Psoas muscle (tissue), 7 donors: ENCODE measurements at regions not wholly inside any gene's neighbourhood (a gene's known extent, or its start where the extent isn't known, plus 50 kb on each side); places are given as distances from the start of the nearest gene placed in this dataset.

ENCODE experiments used
- ATAC-seq, 4 donors: fragments of 200-7000 bp; cut with Tn5 transposase; one replicate each; pipeline ENCODE4 v1.9.1; 2020; ENCODE audit warnings: moderate library complexity in 3 of 4, mild to moderate bottlenecking in 2 of 4
- DNase-seq, 2 donors: peaks; one replicate each; pipeline ENCODE4 v3.0.0-alpha.2; 2020
- H3K27ac ChIP-seq: fragments of 200-600 bp; one replicate; pipeline ENCODE4 v1.8.0; 2022
- H3K27me3 ChIP-seq, 3 donors: fragments of 200-600 bp in 1 of 3; one replicate each; pipeline versions ENCODE4 v1.6.1 to v1.8.0; 2013 to 2022; ENCODE audit warnings: low read length in 2 of 3, mild to moderate bottlenecking in 2 of 3, moderate library complexity in 1 of 3; ENCODE audit not compliant: insufficient read depth in 3 of 3
- H3K36me3 ChIP-seq, 2 donors: fragments of 200-600 bp in 1 of 2; one replicate each; pipeline versions ENCODE4 v1.6.1 to v1.8.0; 2013 to 2022; ENCODE audit warnings: low read depth in 1 of 2, mild to moderate bottlenecking in 1 of 2, moderate library complexity in 1 of 2; ENCODE audit not compliant: insufficient read depth in 1 of 2
- H3K4me1 ChIP-seq: fragments of 200-600 bp; one replicate; pipeline ENCODE4 v1.8.0; 2022
- H3K4me3 ChIP-seq: fragments of 200-600 bp; one replicate; pipeline ENCODE4 v1.8.0; 2022; ENCODE audit warnings: mild to moderate bottlenecking
- H3K9me3 ChIP-seq: fragments of 200-600 bp; one replicate; pipeline ENCODE4 v1.8.0; 2022
- CTCF ChIP-seq: fragments of 200-600 bp; IDR thresholded peaks from one replicate; pipeline ENCODE4 v1.8.0; 2022; ENCODE audit warnings: antibody characterized with exemption
- whole genome bisulfite sequencing, 3 donors: extraction: QIAGEN DNeasy Blood & Tissue Kit; methylation state at CpG; one replicate each; pipeline versions ENCODE4 v1.1.6 to v1.1.7; 2013; 5-methylcytosine and 5-hydroxymethylcytosine counted together
- intact Hi-C, 2 donors: fragments of 100-400 bp; cut with DNase I; formaldehyde crosslinking; loops; one replicate each; pipeline versions ENCODE4 v1.11.0 to v1.14.2; 2022
- donor health status: healthy with polysubstance abuse.
- donor health status: DM: no; HTN: no; CAD: no; lungs with moderate emphysema.
- donor health status: Bipolar disorder and iron deficiency.
- donor health status: healthy.
- donor health status: DM: yes; HTN: yes; CAD: no.
- donor health status: DM: no; HTN: no; CAD: no.
- donor health status: DM: yes; HTN: yes; CAD: no.

- Histone ChIP-seq H3K27ac (no peak overlapping the region), H3K4me1 (no peaks in the 10 kb centered on the region), H3K36me3 (no peaks in the 10 kb centered on the region), H3K27me3 (no peaks in the 10 kb centered on the region), H3K4me3 (no peak overlapping the region), H3K9me3 (no peaks in the 10 kb centered on the region)
- no peak for TF ChIP-seq CTCF
- WGBS, 3 donors: 80 to 88% (median 86%) methylated on average over 10 of the region's 10 CpGs
- intact Hi-C loops: no loop called here
- ATAC-seq (no peak), DNase-seq (no peak)
These were observed 905.1 kb upstream of the USP15 start for GRCh38 chr12:61355105-61355504.

GRCh38 chr12:61356485-61356884 is 903.7 kb upstream of the USP15 start:
- no peak for TF ChIP-seq CTCF
- intact Hi-C loops: no loop called here
- H3K36me3 ChIP-seq: no peaks in the 10 kb centered on the region
- no peaks in the 10 kb centered on the region for H3K27me3 ChIP-seq
- 78 to 86% (median 85%) methylated on average over 6 of the region's 6 CpGs for WGBS, 3 donors
- H3K4me3 ChIP-seq: no peak overlapping the region
- no peak overlapping the region for H3K27ac ChIP-seq
- H3K4me1 ChIP-seq: no peaks in the 10 kb centered on the region
- DNase-seq (no peak), ATAC-seq (no peak)
- no peaks in the 10 kb centered on the region for H3K9me3 ChIP-seq

- Histone ChIP-seq H3K4me3 (no peak overlapping the region), H3K27me3 (no peaks in the 10 kb centered on the region), H3K9me3 (no peaks in the 10 kb centered on the region), H3K4me1 (no peaks in the 10 kb centered on the region), H3K36me3 (no peaks in the 10 kb centered on the region), H3K27ac (no peak overlapping the region)
- no peak for TF ChIP-seq CTCF
- intact Hi-C loops: no loop called here
- DNase-seq (no peak), ATAC-seq (no peak)
- WGBS, 3 donors: 73 to 87% (median 78%) methylated on average over 4 of the region's 4 CpGs
These were observed 902.7 kb upstream of the USP15 start for GRCh38 chr12:61357496-61357895.

- no peak overlapping the region for H3K27ac ChIP-seq
- H3K27me3 ChIP-seq: no peaks in the 10 kb centered on the region
- 72 to 80% (median 79%) methylated on average over 3 of the region's 3 CpGs for WGBS, 3 donors
- ATAC-seq: no peak
- no peaks in the 10 kb centered on the region for H3K36me3 ChIP-seq
- intact Hi-C loops: no loop called here
- DNase-seq: no peak
- TF ChIP-seq CTCF: no peak
- H3K4me3 ChIP-seq: no peak overlapping the region
- H3K9me3 ChIP-seq: no peaks in the 10 kb centered on the region
- no peaks in the 10 kb centered on the region for H3K4me1 ChIP-seq
These were observed 898.2 kb upstream of the USP15 start for GRCh38 chr12:61362037-61362436.

- Histone ChIP-seq H3K4me3 (no peak overlapping the region), H3K27me3 (no peaks in the 10 kb centered on the region), H3K9me3 (no peaks in the 10 kb centered on the region), H3K27ac (no peak overlapping the region), H3K4me1 (no peaks in the 10 kb centered on the region), H3K36me3 (no peaks in the 10 kb centered on the region)
- ATAC-seq: no peak
- no peak for DNase-seq
- 44 to 54% (median 53%) methylated on average over 1 of the region's 1 CpG for WGBS, 3 donors
- no peak for TF ChIP-seq CTCF
- intact Hi-C loops: no loop called here
These were observed 895.2 kb upstream of the USP15 start for GRCh38 chr12:61365001-61365400.
